HUES64 (cell line): ENCODE measurements at regions not wholly inside any gene's neighbourhood (a gene's known extent, or its start where the extent isn't known, plus 50 kb on each side); places are given as distances from the start of the nearest gene placed in this dataset.

ENCODE experiments used
- H3K27ac ChIP-seq: 2 replicates; pipeline ENCODE4 v1.7.0; 2013; ENCODE audit warnings: low read depth, low read length, inconsistent platforms
- H3K27me3 ChIP-seq: 2 replicates; pipeline ENCODE4 v1.6.1; 2013; ENCODE audit warnings: mild to moderate bottlenecking, low read length; ENCODE audit not compliant: insufficient read depth
- H3K36me3 ChIP-seq: 2 replicates; pipeline ENCODE4 v1.6.1; 2013; ENCODE audit warnings: mild to moderate bottlenecking, low read length; ENCODE audit not compliant: insufficient read depth
- H3K4me1 ChIP-seq: 2 replicates; pipeline ENCODE4 v1.6.1; 2013; ENCODE audit warnings: mild to moderate bottlenecking, low read length, moderate library complexity; ENCODE audit not compliant: insufficient read depth
- H3K4me3 ChIP-seq: 2 replicates; pipeline ENCODE4 v1.5.1; 2013; ENCODE audit warnings: mild to moderate bottlenecking, low read length, moderate library complexity
- H3K9ac ChIP-seq: 2 replicates; pipeline ENCODE4 v1.6.1; 2013; ENCODE audit warnings: mild to moderate bottlenecking, low read depth, low read length
- H3K9me3 ChIP-seq: 2 replicates; pipeline ENCODE4 v1.6.1; 2013; ENCODE audit warnings: low read depth, low read length; ENCODE audit not compliant: insufficient read depth
- WGBS: fragments of 150-250, 120-280 bp; methylation state at CpG from one replicate; pipeline ENCODE4 v1.1.7; 2013; ENCODE audit warnings: missing lambda C conversion rate; 5-methylcytosine and 5-hydroxymethylcytosine counted together

- 94% methylated on average over 1 of the region's 1 CpG for WGBS
- Histone ChIP-seq H3K9ac (no peak overlapping the region), H3K27me3 (peaks cover 12% of the 10 kb centered on the region; the same call in 1 of the 2 replicates), H3K27ac (no peak overlapping the region), H3K36me3 (no peaks in the 10 kb centered on the region), H3K4me1 (peaks cover 21% of the 10 kb centered on the region; the same call in 1 of the 2 replicates), H3K9me3 (no peaks in the 10 kb centered on the region), H3K4me3 (no peak overlapping the region)
Observed at GRCh38 chr5:54705994-54706653, 188.6 kb downstream of the SNX18 start.

GRCh38 chr5:54704825-54705224 is 187.3 kb downstream of the SNX18 start:
- no peak overlapping the region for H3K27ac ChIP-seq
- H3K4me3 ChIP-seq = no peak overlapping the region
- no peaks in the 10 kb centered on the region for H3K9me3 ChIP-seq
- no peak overlapping the region for H3K9ac ChIP-seq
- peaks cover 28% of the 10 kb centered on the region; the same call in 1 of the 2 replicates for H3K4me1 ChIP-seq
- 95% methylated on average over 1 of the region's 3 CpGs for WGBS
- H3K27me3 ChIP-seq = peaks cover 12% of the 10 kb centered on the region; the same call in 1 of the 2 replicates
- no peaks in the 10 kb centered on the region for H3K36me3 ChIP-seq

GRCh38 chr5:54704333-54704732 is 186.8 kb downstream of the SNX18 start:
- H3K4me1 ChIP-seq = peaks cover 28% of the 10 kb centered on the region; the same call in 1 of the 2 replicates
- no peaks in the 10 kb centered on the region for H3K36me3 ChIP-seq
- WGBS = 79% methylated on average over 1 of the region's 1 CpG
- no peak overlapping the region for H3K27ac ChIP-seq
- H3K9ac ChIP-seq = no peak overlapping the region
- no peaks in the 10 kb centered on the region for H3K9me3 ChIP-seq
- no peak overlapping the region for H3K4me3 ChIP-seq
- peaks cover 12% of the 10 kb centered on the region; the same call in 1 of the 2 replicates for H3K27me3 ChIP-seq

DNA sequence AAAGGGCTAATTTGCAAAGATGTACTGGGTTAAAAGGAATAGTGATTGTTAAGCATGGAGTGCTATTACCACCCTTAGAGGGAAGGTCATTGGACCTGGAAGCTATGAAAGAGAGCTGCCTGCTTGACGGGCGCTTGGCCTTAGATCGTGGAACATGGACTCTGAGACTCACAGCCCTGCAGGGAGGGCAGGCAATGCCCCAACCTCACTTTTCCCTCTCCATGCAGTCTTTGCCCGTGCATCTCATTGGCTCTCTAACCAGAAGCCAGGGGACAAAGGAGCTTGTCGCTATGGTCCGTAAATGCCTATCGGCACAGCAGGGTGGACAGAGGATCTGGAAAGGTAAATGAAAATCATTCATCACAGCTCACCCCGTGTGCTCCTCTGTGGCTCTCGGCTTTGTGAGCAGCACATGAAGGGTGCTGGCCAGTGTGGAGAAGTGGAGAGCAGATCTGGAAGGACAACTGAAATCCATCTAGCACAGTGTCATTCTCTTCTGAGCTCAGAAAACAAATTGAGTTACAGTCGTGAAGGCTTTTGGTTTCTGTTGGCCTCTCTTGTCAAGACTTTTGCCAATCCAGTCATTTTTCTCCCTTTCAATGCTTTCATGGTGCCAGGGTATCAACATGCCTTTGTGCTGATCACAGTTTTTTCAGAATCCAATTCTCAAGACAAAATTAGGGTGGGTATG is 186.2 kb downstream of the SNX18 start:
- peak overlapping the region; percentile 28; the same call in 1 of the 2 replicates for H3K27ac ChIP-seq
- 77% methylated on average over 10 of the region's 10 CpGs for WGBS
- H3K4me3 ChIP-seq = no peak overlapping the region
- peaks cover 12% of the 10 kb centered on the region; the same call in 1 of the 2 replicates for H3K27me3 ChIP-seq
- peaks cover 28% of the 10 kb centered on the region; the same call in 1 of the 2 replicates for H3K4me1 ChIP-seq
- no peak overlapping the region; the same call in 1 of the 2 replicates for H3K9ac ChIP-seq
- no peaks in the 10 kb centered on the region for H3K36me3 ChIP-seq
- no peaks in the 10 kb centered on the region for H3K9me3 ChIP-seq

DNA sequence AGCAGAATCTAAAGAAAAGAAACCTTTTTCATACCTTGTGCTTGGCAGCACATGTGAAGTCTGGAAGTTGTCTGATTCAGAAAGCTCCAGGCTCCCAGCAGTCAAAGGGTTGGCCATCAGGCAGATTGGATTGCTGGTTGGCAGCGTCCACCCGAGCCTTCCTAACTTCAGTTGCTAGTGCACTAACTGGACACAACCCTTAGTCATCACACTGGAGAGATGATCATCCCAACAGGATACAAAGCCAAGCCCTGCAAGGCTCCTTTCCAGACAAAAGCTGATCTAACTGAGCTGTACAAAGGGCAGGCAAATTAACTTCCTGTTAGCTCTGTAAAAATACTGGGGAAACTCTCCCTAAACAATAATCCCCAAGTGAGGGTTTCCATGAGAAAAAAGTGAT is 185.6 kb downstream of the SNX18 start:
- Histone ChIP-seq H3K9ac (no peak overlapping the region; the same call in 1 of the 2 replicates), H3K9me3 (no peaks in the 10 kb centered on the region), H3K4me3 (no peak overlapping the region; the same call in 1 of the 2 replicates), H3K27ac (no peak overlapping the region), H3K4me1 (peaks cover 28% of the 10 kb centered on the region; the same call in 1 of the 2 replicates), H3K36me3 (no peaks in the 10 kb centered on the region), H3K27me3 (peaks cover 12% of the 10 kb centered on the region; the same call in 1 of the 2 replicates)
- 75% methylated on average over 2 of the region's 2 CpGs for WGBS

GRCh38 chr5:54702470-54702869 is 184.9 kb downstream of the SNX18 start:
- WGBS = 87% methylated on average over 1 of the region's 1 CpG

GRCh38 chr5:54700986-54701578 is 183.5 kb downstream of the SNX18 start:
- Histone ChIP-seq H3K4me3 (no peak overlapping the region), H3K27ac (no peak overlapping the region), H3K27me3 (peaks cover 10% of the 10 kb centered on the region; the same call in 1 of the 2 replicates), H3K36me3 (no peaks in the 10 kb centered on the region), H3K9me3 (no peaks in the 10 kb centered on the region), H3K4me1 (peaks cover 28% of the 10 kb centered on the region; the same call in 1 of the 2 replicates), H3K9ac (no peak overlapping the region)
- 94% methylated on average over 5 of the region's 5 CpGs for WGBS

More at GRCh38 chr5:54702470-54702869, 184.9 kb downstream of the SNX18 start:
- no peak overlapping the region for H3K4me3 ChIP-seq
- no peaks in the 10 kb centered on the region for H3K36me3 ChIP-seq
- H3K9ac ChIP-seq = no peak overlapping the region
- peaks cover 28% of the 10 kb centered on the region; the same call in 1 of the 2 replicates for H3K4me1 ChIP-seq
- H3K9me3 ChIP-seq = no peaks in the 10 kb centered on the region
- no peak overlapping the region for H3K27ac ChIP-seq
- peaks cover 12% of the 10 kb centered on the region; the same call in 1 of the 2 replicates for H3K27me3 ChIP-seq

DNA sequence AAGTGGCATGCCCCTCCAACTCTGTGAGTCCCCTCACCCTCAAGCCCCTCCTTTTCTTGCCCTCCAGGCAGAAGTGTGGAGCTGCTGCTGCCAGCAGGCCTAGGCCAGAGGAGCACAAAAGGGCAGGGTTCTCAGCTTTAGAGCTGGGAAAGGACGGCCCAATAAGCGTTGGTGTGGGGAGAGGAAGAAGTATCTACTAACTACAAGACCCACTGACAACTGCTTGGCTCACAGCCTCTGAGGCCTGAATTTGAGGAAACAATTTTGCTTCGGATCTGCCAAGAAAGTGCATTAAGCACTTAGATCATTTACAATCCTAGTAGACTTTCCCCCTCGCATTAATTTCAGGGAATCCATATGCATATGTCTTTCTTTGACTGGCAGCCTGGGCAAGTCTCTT is 179.4 kb downstream of the SNX18 start:
- 82% methylated on average over 3 of the region's 4 CpGs for WGBS

DNA sequence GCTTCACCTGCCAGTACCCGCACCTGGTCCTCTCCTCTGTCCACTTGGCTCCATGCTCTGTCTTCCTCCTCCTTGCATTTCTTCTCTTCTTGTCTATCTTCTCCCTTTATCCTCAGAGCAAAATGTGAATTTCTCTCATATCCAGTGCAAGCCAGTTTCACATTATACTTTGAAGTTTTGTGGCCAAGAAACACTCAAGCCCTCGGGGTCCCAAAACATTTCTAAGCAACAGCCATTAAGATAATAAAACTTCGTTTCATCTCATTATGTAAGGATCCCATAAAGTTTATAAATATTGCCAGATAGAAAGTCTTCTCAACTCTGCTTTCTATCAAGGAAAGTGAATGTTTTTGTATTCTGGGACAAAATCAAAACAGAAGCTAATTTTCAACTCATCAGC is 178.8 kb downstream of the SNX18 start:
- Histone ChIP-seq H3K27ac (no peak overlapping the region), H3K36me3 (no peaks in the 10 kb centered on the region), H3K4me3 (no peak overlapping the region), H3K27me3 (no peaks in the 10 kb centered on the region), H3K9me3 (no peaks in the 10 kb centered on the region), H3K9ac (no peak overlapping the region), H3K4me1 (peaks cover 10% of the 10 kb centered on the region; the same call in 1 of the 2 replicates)
- 88% methylated on average over 3 of the region's 3 CpGs for WGBS

More for the DNA sequence above, 179.4 kb downstream of the SNX18 start:
- Histone ChIP-seq H3K9ac (no peak overlapping the region), H3K4me1 (peaks cover 13% of the 10 kb centered on the region; the same call in 1 of the 2 replicates), H3K36me3 (no peaks in the 10 kb centered on the region), H3K4me3 (no peak overlapping the region), H3K9me3 (no peaks in the 10 kb centered on the region), H3K27me3 (no peaks in the 10 kb centered on the region), H3K27ac (no peak overlapping the region)

- Histone ChIP-seq H3K36me3 (no peaks in the 10 kb centered on the region), H3K9ac (no peak overlapping the region), H3K4me1 (no peaks in the 10 kb centered on the region; the same call in 1 of the 2 replicates), H3K4me3 (no peak overlapping the region), H3K27me3 (no peaks in the 10 kb centered on the region), H3K9me3 (no peaks in the 10 kb centered on the region), H3K27ac (no peak overlapping the region)
- WGBS = 91% methylated on average over 5 of the region's 5 CpGs
Observed at GRCh38 chr5:54695198-54695966, 177.8 kb downstream of the SNX18 start.
